GM18519 (cell line): ENCODE measurements at regions not wholly inside any gene's neighbourhood (a gene's known extent, or its start where the extent isn't known, plus 50 kb on each side); places are given as distances from the start of the nearest gene placed in this dataset.
A peak's percentile ranks its signal among the peaks of the same experiment; 100 is the strongest.
"Not testable (repeated sequence)": the region's sequence is repeated elsewhere in the genome, so short reads cannot be mapped to it uniquely, and the experiment has no call there.

ENCODE experiments used
- ATAC-seq: cut with Tn5 transposase; IDR thresholded peaks from one replicate; pipeline ENCODE4 v1.9.1; 2021; ENCODE audit warnings: mild to moderate bottlenecking, moderate library complexity; ENCODE audit not compliant: unreplicated experiment, low FRiP score

- no peak for ATAC-seq
Observed at GRCh38 chr4:31146366-31146765, 426.2 kb downstream of the PCDH7 start.

GRCh38 chr4:31148990-31149389 is 428.8 kb downstream of the PCDH7 start:
- no peak for ATAC-seq

GRCh38 chr4:31156221-31156620 is 436.1 kb downstream of the PCDH7 start:
- ATAC-seq = no peak

GRCh38 chr4:31160146-31160545 is 440.0 kb downstream of the PCDH7 start:
- no peak for ATAC-seq

- no peak for ATAC-seq
Observed at GRCh38 chr4:31169846-31170245, 449.7 kb downstream of the PCDH7 start.

- no peak for ATAC-seq
Observed at GRCh38 chr4:31171362-31171761, 451.2 kb downstream of the PCDH7 start.

GRCh38 chr4:31175242-31175910 is 455.2 kb downstream of the PCDH7 start:
- no peak for ATAC-seq

GRCh38 chr4:31183256-31183655 is 463.1 kb downstream of the PCDH7 start:
- ATAC-seq = no peak

GRCh38 chr4:31185014-31185585 is 464.9 kb downstream of the PCDH7 start:
- ATAC-seq = no peak

- ATAC-seq = no peak
Observed at GRCh38 chr4:31187979-31188378, 467.8 kb downstream of the PCDH7 start.

- no peak for ATAC-seq
Observed at GRCh38 chr4:31189938-31190337, 469.8 kb downstream of the PCDH7 start.

GRCh38 chr4:31190671-31191070 is 470.5 kb downstream of the PCDH7 start:
- no peak for ATAC-seq

- ATAC-seq = no peak
Observed at GRCh38 chr4:31192341-31192740, 472.2 kb downstream of the PCDH7 start.

- ATAC-seq = no peak
Observed at GRCh38 chr4:31193521-31193920, 473.4 kb downstream of the PCDH7 start.

- no peak for ATAC-seq
Observed at GRCh38 chr4:31194823-31195222, 474.7 kb downstream of the PCDH7 start.

GRCh38 chr4:31199644-31200043 is 479.5 kb downstream of the PCDH7 start:
- no peak for ATAC-seq

GRCh38 chr4:31202054-31202453 is 481.9 kb downstream of the PCDH7 start:
- ATAC-seq = not testable (repeated sequence)

GRCh38 chr4:31204874-31205273 is 484.7 kb downstream of the PCDH7 start:
- no peak for ATAC-seq

GRCh38 chr4:31220921-31221320 is 500.8 kb downstream of the PCDH7 start:
- no peak for ATAC-seq

- ATAC-seq = no peak
Observed at GRCh38 chr4:31228068-31228467, 507.9 kb downstream of the PCDH7 start.

GRCh38 chr4:31230594-31230993 is 510.4 kb downstream of the PCDH7 start:
- ATAC-seq = no peak

- ATAC-seq = peak; percentile 68
Observed at GRCh38 chr4:31234494-31234893, 514.3 kb downstream of the PCDH7 start.
